Posterior cingulate gyrus (tissue), 11 donors: ENCODE measurements at regions not wholly inside any gene's neighbourhood (a gene's known extent, or its start where the extent isn't known, plus 50 kb on each side); places are given as distances from the start of the nearest gene placed in this dataset.

Source experiments
- DNase-seq, 10 donors: peaks; one replicate each; pipeline versions ENCODE4 v3.0.0 to v3.0.0-alpha.2; 2020 to 2021; ENCODE audit warnings: mixed read lengths in 3 of 10
- intact Hi-C: fragments of 100-400 bp; cut with DNase I; formaldehyde crosslinking; loops from one replicate; pipeline ENCODE4 v1.15.1; 2023

DNA sequence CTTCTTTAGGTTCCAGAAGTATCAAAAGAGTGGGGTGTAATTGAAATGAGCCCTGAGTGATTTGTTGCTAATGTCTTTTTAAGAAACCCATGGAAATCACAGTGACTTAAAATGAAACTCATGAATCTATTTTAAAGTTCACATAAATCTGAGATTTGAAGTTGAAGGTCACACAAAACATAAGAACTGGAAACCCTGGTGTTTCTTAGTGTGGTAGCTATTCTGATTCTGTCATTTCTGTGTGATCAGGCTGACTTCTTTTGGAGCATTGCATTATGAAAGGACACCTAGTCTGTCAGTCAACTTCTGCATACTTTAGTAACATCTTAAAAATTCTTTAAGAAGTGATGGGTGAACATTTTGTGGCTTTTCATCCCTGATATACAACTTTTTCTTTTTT lies 448.8 kb downstream of the TLE4 start:
- intact Hi-C loops = no loop called here

DNA sequence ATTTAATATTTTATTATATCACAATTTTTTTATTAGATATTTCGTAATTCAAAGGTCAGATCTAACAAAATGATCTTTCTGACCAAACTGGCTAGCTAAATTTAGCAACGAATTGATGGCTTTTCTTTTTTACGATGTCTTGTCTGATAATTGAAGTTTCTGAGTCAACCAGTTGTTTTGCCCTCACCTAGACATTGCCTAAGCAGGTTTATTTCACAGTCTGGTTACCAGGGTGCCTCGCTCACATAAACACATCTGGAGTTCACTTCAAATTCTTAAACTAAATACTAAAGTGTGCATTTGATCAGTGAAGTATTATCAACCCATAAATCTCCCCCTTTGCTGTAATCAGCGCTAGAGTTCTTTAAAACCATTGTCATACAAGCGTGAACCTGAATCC lies 448.3 kb downstream of the TLE4 start:
- no peak for DNase-seq
- intact Hi-C loops = no loop called here

More for the DNA sequence above, 448.8 kb downstream of the TLE4 start:
- no peak for DNase-seq

- intact Hi-C loops = no loop called here
Observed at GRCh38 chr9:80013891-80014290, 442.1 kb downstream of the TLE4 start.

DNA sequence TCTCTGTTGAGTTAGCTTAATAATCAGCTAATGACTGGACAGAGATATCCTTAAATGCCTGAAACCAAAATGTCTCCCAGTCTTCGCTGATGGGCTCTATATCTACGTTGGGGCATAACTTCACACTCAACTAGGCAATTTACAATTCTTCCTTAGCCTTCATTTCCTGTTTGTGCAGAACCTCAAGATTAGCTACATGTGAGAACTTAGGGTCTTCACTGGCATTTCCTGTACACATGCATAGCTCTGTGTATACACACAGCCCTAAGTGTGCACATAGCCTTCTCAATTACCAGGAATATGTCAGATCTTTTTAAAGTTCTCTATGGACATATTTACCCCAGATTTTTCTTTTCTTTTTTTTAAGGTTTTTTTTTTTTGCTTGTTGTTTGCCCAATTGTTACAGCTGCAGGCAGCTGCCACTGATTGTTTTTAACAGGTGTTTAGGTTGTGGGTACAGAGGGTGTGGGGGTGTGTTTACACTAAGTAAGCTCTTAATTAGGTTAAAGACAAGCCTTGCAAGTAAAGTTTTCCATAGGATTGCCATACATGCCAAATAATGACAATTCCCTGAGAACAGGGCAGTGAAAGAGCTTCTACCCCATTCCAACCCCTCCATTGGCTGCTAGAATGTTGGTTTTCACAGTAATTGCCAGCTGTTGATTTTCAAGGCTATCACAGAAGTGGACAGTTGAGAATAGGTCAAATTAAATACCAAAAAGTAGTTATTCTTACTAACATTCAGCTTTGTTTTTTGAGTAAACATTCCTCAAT lies 441.0 kb downstream of the TLE4 start:
- no peak for DNase-seq
- intact Hi-C loops = no loop called here

More at GRCh38 chr9:80013891-80014290, 442.1 kb downstream of the TLE4 start:
- no peak for DNase-seq

GRCh38 chr9:80009204-80009603 lies 437.4 kb downstream of the TLE4 start:
- peak in 1 of 10 donors; percentile 16 for DNase-seq
- intact Hi-C loops = no loop called here

GRCh38 chr9:80004714-80005113 lies 432.9 kb downstream of the TLE4 start:
- no peak for DNase-seq
- intact Hi-C loops = no loop called here

GRCh38 chr9:79990536-79990935 lies 418.8 kb downstream of the TLE4 start:
- intact Hi-C loops = no loop called here
- DNase-seq = no peak

GRCh38 chr9:79989079-79989478 lies 417.3 kb downstream of the TLE4 start:
- no peak for DNase-seq
- intact Hi-C loops = no loop called here

GRCh38 chr9:79988126-79988525 lies 416.4 kb downstream of the TLE4 start:
- intact Hi-C loops = no loop called here
- no peak for DNase-seq

DNA sequence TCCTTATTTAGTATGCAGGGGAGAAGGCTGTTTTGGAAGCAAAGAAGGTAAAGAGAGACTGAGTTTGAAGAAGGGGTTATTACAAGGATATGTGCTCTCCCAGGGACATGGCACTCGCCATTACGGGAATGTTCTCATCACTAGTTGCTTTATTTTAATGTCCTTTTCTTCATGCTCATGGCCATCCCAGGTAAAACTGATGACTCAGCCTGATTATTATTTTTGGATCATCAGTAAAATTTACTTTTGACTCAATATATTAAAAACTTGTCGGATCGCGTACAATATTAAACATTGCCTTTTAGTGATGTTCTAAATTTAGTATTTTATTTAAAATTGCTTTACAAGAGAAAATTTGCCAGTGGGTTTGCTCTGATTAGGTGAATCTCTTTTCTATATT lies 414.7 kb downstream of the TLE4 start:
- intact Hi-C loops = no loop called here
- no peak for DNase-seq

DNA sequence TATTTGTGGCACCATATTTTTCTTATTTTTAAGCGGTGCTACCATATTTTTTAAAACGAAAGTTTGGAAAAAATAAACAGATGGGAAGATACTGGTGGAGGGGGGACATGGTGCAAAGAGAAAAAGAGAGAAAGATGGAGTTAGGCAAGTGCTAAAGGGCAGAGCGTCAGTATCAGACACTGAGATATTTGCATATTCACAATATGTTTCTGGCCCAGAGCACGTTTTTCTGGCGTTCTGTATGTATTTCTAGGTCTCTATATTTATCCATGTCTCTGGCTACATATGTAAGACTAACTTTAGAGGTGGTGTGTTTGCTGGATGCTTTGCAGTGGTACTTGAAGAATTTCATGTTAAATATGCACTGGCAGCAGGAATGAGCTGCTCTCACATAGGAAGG lies 414.0 kb downstream of the TLE4 start:
- intact Hi-C loops = no loop called here
- no peak for DNase-seq

DNA sequence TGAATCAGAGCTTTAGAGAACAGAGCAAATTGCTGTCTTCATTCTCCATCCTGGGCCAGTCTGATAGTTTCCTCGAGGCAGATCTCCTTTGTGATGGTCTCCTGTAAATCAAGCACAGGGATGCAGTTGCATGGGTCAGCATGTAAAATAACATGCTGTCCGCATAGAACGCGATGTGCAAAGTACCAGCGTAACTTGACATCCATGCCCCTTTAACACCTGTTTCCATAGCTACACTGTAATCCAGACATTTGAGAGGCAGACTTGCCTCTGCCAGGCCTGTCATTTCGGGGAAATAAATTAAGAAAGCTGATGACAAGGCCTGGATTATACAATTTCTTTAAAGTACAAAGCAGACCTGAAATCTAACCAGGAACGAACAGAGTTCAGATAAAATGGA lies 413.5 kb downstream of the TLE4 start:
- no peak for DNase-seq
- intact Hi-C loops = no loop called here

DNA sequence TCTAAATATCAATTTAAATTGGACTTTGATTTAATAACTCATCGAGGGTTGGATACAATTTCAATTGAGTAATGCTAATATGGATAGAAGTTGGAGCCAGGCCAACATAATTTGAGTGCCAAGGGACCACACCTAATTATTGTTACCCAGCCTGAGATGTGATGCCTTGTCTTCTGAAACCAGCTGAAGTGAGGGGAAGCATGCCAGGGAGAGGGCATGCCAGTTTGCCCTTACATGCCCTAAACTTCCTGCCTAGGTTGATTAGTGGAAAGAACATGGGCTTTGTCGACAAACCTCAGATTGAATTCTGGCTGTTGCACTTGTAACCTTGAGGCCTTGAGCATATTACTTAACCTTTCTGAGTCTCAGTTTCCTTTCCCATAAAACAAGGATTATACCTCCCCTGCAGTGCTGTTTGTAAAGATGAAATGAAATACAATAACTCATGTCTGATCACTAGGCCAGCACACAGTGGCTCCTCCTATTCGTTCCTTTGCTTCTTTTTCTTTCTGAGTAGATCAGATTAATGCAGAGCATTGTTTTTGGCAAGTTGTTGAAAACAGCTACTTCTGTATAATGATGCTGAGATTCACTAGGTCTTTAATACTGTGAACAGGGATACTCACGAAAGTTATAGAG lies 412.8 kb downstream of the TLE4 start:
- intact Hi-C loops = no loop called here
- no peak for DNase-seq

- DNase-seq = no peak
- intact Hi-C loops = no loop called here
Observed at GRCh38 chr9:79980432-79980831, 408.7 kb downstream of the TLE4 start.

DNA sequence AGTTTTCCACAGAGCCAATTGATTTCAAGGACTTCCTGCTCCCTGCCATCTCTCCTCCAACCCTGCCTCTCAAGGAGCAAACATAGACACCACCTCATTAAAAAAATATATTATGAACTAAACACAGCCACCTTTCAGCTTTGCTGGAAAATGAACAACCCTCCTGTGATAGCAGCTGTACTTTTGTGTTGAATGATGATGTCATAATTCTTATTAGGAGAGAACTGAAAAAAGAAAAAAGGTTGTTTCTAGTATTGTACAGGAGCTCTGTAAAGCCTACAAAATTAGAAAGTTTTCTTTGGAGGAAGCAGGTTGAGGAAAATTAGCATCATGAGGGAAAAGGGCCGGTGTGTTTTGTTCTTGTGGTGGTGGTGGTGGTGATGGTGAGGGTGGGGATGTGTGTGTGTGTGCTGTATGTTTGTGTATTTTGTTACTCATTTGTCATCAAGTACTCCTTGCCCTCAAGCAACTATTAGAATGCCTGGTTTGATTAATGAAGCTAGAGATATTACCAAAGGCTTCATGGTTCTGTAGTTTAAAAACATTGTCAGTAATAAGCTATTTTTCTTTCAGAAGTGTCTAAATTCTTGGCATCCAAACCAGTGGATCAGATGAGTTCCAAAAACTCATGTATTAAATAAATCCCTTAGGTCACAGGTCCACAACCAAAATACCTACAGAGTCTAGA lies 405.9 kb downstream of the TLE4 start:
- intact Hi-C loops = no loop called here
- no peak for DNase-seq

GRCh38 chr9:79977074-79977435 lies 405.3 kb downstream of the TLE4 start:
- intact Hi-C loops = no loop called here
- peak in 1 of 10 donors; percentile 78 for DNase-seq

- DNase-seq = peak in 1 of 10 donors; percentile 46
- intact Hi-C loops = no loop called here
Observed at GRCh38 chr9:79976257-79977073, 404.7 kb downstream of the TLE4 start.

GRCh38 chr9:79975621-79976256 lies 404.0 kb downstream of the TLE4 start:
- DNase-seq = peak in 5 of 10 donors; percentile 14 to 81 (median 19)
- intact Hi-C loops = no loop called here

DNA sequence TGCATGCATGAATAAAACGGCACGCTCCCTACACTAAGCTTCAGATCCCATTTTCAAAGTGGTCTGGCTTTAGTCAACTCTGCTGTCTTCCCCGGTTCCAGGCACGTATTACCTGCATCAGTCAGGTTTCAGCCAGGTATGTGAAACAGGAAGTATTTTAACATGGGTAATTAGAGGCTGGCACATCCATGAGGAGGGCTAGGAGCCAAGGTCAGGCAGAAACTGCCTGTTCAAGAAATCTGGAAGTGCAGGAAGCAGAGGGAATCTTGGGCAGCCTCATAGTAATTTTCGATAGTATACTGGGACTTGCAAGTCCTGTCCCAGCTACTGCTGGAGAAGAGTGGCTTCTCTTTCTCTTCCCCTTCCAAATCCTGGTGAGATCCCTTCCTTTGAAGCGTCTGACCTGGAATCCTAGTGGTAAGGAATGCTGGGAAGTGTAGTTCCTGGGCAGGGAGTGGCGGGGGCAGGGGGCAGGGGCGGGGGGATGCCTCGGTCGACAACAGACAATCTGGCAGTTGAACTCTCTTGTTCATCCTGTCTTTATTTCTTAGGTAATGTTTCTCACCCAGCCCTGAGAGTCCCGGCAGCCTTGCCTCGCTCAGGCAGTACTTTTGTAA lies 403.1 kb downstream of the TLE4 start:
- intact Hi-C loops = no loop called here
- DNase-seq = no peak

DNA sequence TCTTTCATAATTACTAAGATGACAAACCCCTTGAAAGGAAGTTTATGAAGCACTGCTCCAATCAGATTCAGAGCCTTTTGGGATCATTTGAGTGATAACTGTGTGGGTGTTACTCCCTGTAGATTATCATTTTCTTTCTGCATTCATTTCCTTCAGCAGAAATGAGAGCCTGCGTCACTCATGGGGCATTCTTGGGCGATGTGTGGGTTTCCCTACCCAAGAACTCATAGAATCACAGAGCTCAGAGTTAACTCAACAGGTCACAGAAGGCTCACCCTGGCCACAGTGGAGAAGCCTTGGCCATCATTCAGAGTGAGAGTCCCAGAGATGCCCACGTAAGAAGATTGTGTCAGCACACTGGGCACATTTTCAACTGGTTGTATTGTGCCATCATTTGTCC lies 401.9 kb downstream of the TLE4 start:
- no peak for DNase-seq
- intact Hi-C loops = no loop called here
